ENCODE measurements at regions not wholly inside any gene's neighbourhood (a gene's known extent, or its start where the extent isn't known, plus 50 kb on each side); places are given as distances from the start of the nearest gene placed in this dataset.
A peak's percentile ranks its signal among the peaks of the same experiment; 100 is the strongest.

DNA sequence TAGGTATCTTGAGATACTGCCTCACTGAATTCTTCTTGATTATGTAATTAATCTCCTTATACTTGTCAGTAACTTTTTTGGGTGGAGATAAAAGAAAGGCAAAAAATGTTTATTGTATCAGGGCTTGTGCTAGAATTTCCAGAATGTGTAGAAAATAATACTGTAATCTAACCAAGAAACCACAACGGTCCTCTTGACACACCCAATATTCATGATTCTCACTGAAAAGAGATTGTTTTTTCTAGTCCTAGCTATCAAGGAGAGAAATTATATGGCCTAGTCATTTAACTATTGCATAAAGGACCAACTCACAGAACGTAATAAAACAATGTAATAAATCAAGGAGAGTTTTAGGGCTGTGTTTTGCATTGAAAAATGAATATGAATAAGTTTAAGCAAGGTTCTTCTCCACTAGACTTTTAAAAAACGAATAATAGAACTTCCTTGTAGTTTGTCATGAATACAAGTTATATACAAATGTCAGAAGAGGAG lies 80.0 kb upstream of the STEAP4 start:
- no peak for DNase-seq
- in situ Hi-C loops (cut with MboI; ENCODE audit: low pct_unique_long_range_greater_than_20kb, low sequenced_read_pairs): no loop called here

DNA sequence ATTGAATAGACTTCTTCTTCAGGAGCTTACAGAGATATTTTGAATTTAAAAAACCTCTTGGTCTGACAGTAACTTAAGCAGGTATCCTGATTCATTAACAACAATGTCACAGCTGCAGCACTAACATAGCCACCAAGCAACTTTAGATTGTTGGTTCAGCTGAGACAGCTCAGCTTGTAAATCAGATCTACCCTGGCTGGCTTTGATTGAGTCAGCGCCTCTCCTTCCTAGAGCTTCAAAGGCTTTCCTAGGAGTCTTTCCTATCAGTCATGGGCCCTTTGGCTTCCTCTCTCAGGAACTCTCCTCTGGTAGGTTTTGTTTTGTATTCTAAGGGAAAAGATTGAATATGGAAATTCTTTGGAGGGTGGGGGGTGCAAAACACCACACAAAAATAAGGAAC lies 70.7 kb upstream of the STEAP4 start:
- in situ Hi-C loops (cut with MboI; ENCODE audit: low pct_unique_long_range_greater_than_20kb, low sequenced_read_pairs): no loop called here
- no peak for DNase-seq

DNA sequence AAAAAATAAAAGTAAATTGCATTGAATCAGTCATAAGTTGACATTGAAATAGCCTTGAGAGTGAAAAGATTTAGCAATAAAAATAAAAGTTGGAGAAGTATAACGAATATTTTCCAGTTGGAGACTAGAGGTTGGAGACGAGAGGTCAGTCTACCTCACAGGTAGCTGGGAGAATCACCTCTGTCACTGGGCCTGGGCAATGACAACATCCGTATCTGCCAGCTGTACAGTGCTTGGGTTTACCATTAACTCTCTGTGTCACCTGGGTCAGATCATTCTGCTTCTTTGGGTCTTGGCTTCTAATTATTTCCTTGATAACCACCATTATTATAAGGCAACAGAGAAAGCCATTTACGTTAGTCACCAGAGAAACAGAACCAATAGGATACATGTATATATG lies 62.0 kb upstream of the STEAP4 start:
- in situ Hi-C loops (cut with MboI; ENCODE audit: low pct_unique_long_range_greater_than_20kb, low sequenced_read_pairs): no loop called here

GRCh38 chr7:88366845-88367244 lies 60.2 kb upstream of the STEAP4 start:
- in situ Hi-C loops (cut with MboI; ENCODE audit: low pct_unique_long_range_greater_than_20kb, low sequenced_read_pairs): no loop called here

More for the DNA sequence above, 62.0 kb upstream of the STEAP4 start:
- no peak for DNase-seq

DNA sequence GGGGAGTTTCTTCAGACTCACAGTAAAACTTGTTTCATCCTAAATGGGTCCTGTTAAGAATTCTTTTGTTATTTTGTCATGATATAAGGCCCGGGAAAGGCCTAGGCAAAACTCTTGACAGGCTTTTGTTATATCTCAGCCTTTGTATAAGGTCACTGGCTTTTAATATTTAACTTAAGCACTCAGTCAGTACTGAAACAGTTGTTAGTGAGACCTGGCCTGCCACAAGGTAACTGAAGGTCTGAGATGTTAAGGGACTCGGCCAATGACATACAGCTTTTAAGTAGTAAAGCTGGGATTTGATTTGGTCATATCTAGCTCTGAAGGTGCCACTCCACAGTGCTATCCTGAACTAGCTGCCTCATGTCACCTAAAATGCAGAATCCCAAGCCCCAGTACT lies 57.2 kb upstream of the STEAP4 start:
- DNase-seq: no peak
- in situ Hi-C loops (cut with MboI; ENCODE audit: low pct_unique_long_range_greater_than_20kb, low sequenced_read_pairs): no loop called here

More at GRCh38 chr7:88366845-88367244, 60.2 kb upstream of the STEAP4 start:
- no peak for DNase-seq

DNA sequence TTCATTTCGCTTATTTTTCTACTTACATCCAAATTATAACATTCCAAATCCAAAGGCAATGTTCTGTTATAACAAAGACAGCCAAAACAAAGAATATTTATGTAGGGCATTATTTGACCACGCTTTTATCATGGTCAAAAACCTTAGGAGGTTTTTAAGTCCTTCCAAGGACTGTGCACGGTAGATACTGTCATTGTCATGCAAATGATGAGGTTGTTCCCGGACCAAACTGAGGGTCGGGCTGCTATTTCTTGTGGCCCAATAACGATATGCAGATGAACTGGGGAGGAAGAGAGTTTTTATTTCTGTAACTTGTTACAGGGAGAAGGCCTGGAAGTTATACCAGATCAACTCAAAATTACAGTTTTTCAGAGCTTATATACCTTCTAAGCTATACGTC lies 56.6 kb upstream of the STEAP4 start:
- DNase-seq: no peak
- in situ Hi-C loops (cut with MboI; ENCODE audit: low pct_unique_long_range_greater_than_20kb, low sequenced_read_pairs): no loop called here

DNA sequence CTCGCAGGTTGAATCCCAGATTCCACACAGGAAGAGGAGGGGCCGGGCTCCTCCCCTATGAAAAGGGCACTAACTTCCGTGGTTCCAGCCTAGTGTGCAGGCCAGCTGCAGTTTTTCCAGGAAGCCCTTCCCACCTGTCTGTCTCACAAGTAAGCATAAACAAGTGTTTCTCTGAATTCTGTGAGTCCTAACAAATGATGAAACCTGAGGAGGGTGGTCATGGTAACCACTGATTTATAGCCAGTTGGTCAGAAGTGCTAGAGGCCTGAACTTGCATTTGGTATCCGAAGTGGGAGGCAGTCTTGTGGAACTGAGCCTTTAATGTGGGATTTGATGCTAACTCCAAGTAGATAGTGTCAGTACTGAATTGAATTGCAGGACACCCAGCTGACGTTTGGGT lies 54.7 kb upstream of the STEAP4 start:
- peak; percentile 25 for DNase-seq

GRCh38 chr7:88358881-88359280 lies 52.2 kb upstream of the STEAP4 start:
- in situ Hi-C loops (cut with MboI; ENCODE audit: low pct_unique_long_range_greater_than_20kb, low sequenced_read_pairs): no loop called here
- DNase-seq: no peak

More for the DNA sequence above, 54.7 kb upstream of the STEAP4 start:
- in situ Hi-C loops (cut with MboI; ENCODE audit: low pct_unique_long_range_greater_than_20kb, low sequenced_read_pairs): no loop called here

- in situ Hi-C loops (cut with MboI; ENCODE audit: low pct_unique_long_range_greater_than_20kb, low sequenced_read_pairs): no loop called here
- no peak for DNase-seq
These were observed 51.8 kb upstream of the STEAP4 start for GRCh38 chr7:88358526-88358838.

- in situ Hi-C loops (cut with MboI; ENCODE audit: low pct_unique_long_range_greater_than_20kb, low sequenced_read_pairs): no loop called here
- peak; percentile 34 for DNase-seq
These were observed 51.3 kb upstream of the STEAP4 start for GRCh38 chr7:88357781-88358525.

GRCh38 chr7:88357294-88357693 lies 50.6 kb upstream of the STEAP4 start:
- no peak for DNase-seq
- in situ Hi-C loops (cut with MboI; ENCODE audit: low pct_unique_long_range_greater_than_20kb, low sequenced_read_pairs): no loop called here
